Activated CD4-positive, alpha-beta memory T cell treated with anti-CD3 and anti-CD28 coated beads, Interleukin-2, amount 10 ng/mL, durations not matched to agents 7 days and 5 days (primary cell): ENCODE measurements at regions not wholly inside any gene's neighbourhood (a gene's known extent, or its start where the extent isn't known, plus 50 kb on each side); places are given as distances from the start of the nearest gene placed in this dataset.
"Not testable (repeated sequence)": the region's sequence is repeated elsewhere in the genome, so short reads cannot be mapped to it uniquely, and the experiment has no call there.

Source experiments
- CTCF ChIA-PET: fragments of 350-600 bp; sonication (Branson Sonifier 250); formaldehyde crosslinking; loops from one replicate; lab custom pipeline; 2021; ENCODE audit warnings: antibody characterized with exemption, inconsistent platforms; lab: Charles Lee
- POLR2A ChIA-PET: fragments of 350-600 bp; sonication (Branson Sonifier 250); formaldehyde crosslinking; loops from one replicate; lab custom pipeline; 2021; ENCODE audit warnings: antibody characterized with exemption; lab: Charles Lee
- DNase-seq: peaks from one replicate; pipeline ENCODE4 v3.0.0-alpha.2; 2020
- H3K27ac Mint-ChIP-seq: one replicate; pipeline ENCODE4 v1.8.0; 2021; ENCODE audit warnings: mild to moderate bottlenecking, mixed read lengths
- H3K27me3 Mint-ChIP-seq: one replicate; pipeline ENCODE4 v1.8.0; 2021; ENCODE audit warnings: mixed read lengths
- H3K36me3 Mint-ChIP-seq: one replicate; pipeline ENCODE4 v1.8.0; 2021; ENCODE audit warnings: low read depth, mixed read lengths
- H3K4me1 Mint-ChIP-seq: one replicate; pipeline ENCODE4 v1.8.0; 2021; ENCODE audit warnings: mixed read lengths
- H3K4me3 Mint-ChIP-seq: one replicate; pipeline ENCODE4 v1.8.0; 2021; ENCODE audit warnings: mild to moderate bottlenecking, mixed read lengths
- H3K9me3 Mint-ChIP-seq: one replicate; pipeline ENCODE4 v1.8.0; 2021; ENCODE audit warnings: mixed read lengths

GRCh38 chr14:26655128-26655527 lies 57.3 kb upstream of the NOVA1 start:
- POLR2A ChIA-PET, result no interaction called here
- Mint-ChIP-seq H3K9me3 (peaks cover 4% of the 10 kb centered on the region), H3K27ac (no peak overlapping the region), H3K36me3 (no peaks in the 10 kb centered on the region), H3K4me3 (no peak overlapping the region), H3K27me3 (no peaks in the 10 kb centered on the region), H3K4me1 (no peaks in the 10 kb centered on the region)
- no peak for DNase-seq
- CTCF ChIA-PET, result no interaction called here

- Mint-ChIP-seq H3K4me3 (no peak overlapping the region), H3K4me1 (no peaks in the 10 kb centered on the region), H3K27me3 (no peaks in the 10 kb centered on the region), H3K9me3 (peaks cover 22% of the 10 kb centered on the region), H3K27ac (no peak overlapping the region), H3K36me3 (no peaks in the 10 kb centered on the region)
- ChIA-PET POLR2A (no interaction called here), CTCF (no interaction called here)
- no peak for DNase-seq
These were observed 65.7 kb upstream of the NOVA1 start for GRCh38 chr14:26663506-26663905.

- POLR2A ChIA-PET, result not testable (repeated sequence)
These were observed 81.0 kb upstream of the NOVA1 start for GRCh38 chr14:26678732-26679420.

GRCh38 chr14:26685401-26685800 lies 87.6 kb upstream of the NOVA1 start:
- Mint-ChIP-seq H3K9me3 (peaks cover 14% of the 10 kb centered on the region), H3K4me1 (no peaks in the 10 kb centered on the region), H3K27me3 (no peaks in the 10 kb centered on the region), H3K4me3 (no peak overlapping the region), H3K27ac (no peak overlapping the region), H3K36me3 (no peaks in the 10 kb centered on the region)
- no peak for DNase-seq
- POLR2A ChIA-PET, result no interaction called here
- CTCF ChIA-PET, result no interaction called here

More at GRCh38 chr14:26678732-26679420, 81.0 kb upstream of the NOVA1 start:
- DNase-seq, H3K27me3 Mint-ChIP-seq, H3K27ac Mint-ChIP-seq, H3K36me3 Mint-ChIP-seq, CTCF ChIA-PET, H3K4me1 Mint-ChIP-seq, H3K4me3 Mint-ChIP-seq: not testable (repeated sequence)
- H3K9me3 Mint-ChIP-seq, result peaks cover 20% of the 10 kb centered on the region

- H3K27ac Mint-ChIP-seq, result no peak overlapping the region
- POLR2A ChIA-PET, result no interaction called here
- no peak for DNase-seq
- peaks cover 24% of the 10 kb centered on the region for H3K9me3 Mint-ChIP-seq
- no peaks in the 10 kb centered on the region for H3K4me1 Mint-ChIP-seq
- H3K36me3 Mint-ChIP-seq, result no peaks in the 10 kb centered on the region
- CTCF ChIA-PET, result no interaction called here
- H3K4me3 Mint-ChIP-seq, result no peak overlapping the region
- no peaks in the 10 kb centered on the region for H3K27me3 Mint-ChIP-seq
These were observed 89.5 kb upstream of the NOVA1 start for GRCh38 chr14:26687301-26687837.

GRCh38 chr14:26694521-26694920 lies 96.7 kb upstream of the NOVA1 start:
- no peak for DNase-seq
- no peaks in the 10 kb centered on the region for H3K4me1 Mint-ChIP-seq
- ChIA-PET CTCF (no interaction called here), POLR2A (no interaction called here)
- H3K27ac Mint-ChIP-seq, result no peak overlapping the region
- no peaks in the 10 kb centered on the region for H3K36me3 Mint-ChIP-seq
- H3K4me3 Mint-ChIP-seq, result no peak overlapping the region
- H3K27me3 Mint-ChIP-seq, result no peaks in the 10 kb centered on the region
- peaks cover 23% of the 10 kb centered on the region for H3K9me3 Mint-ChIP-seq

- Mint-ChIP-seq H3K9me3 (peaks cover 6% of the 10 kb centered on the region), H3K27ac (no peak overlapping the region), H3K36me3 (no peaks in the 10 kb centered on the region), H3K4me3 (no peak overlapping the region), H3K27me3 (no peaks in the 10 kb centered on the region), H3K4me1 (no peaks in the 10 kb centered on the region)
- ChIA-PET CTCF (no interaction called here), POLR2A (no interaction called here)
- DNase-seq, result no peak
These were observed 104.9 kb upstream of the NOVA1 start for GRCh38 chr14:26702721-26703230.

- H3K27ac Mint-ChIP-seq, result no peak overlapping the region
- H3K9me3 Mint-ChIP-seq, result peaks cover 3% of the 10 kb centered on the region
- no peak for DNase-seq
- no peak overlapping the region for H3K4me3 Mint-ChIP-seq
- POLR2A ChIA-PET, result no interaction called here
- no peaks in the 10 kb centered on the region for H3K36me3 Mint-ChIP-seq
- CTCF ChIA-PET, result no interaction called here
- no peaks in the 10 kb centered on the region for H3K27me3 Mint-ChIP-seq
- H3K4me1 Mint-ChIP-seq, result no peaks in the 10 kb centered on the region
These were observed 106.0 kb upstream of the NOVA1 start for GRCh38 chr14:26703686-26704366.

- no peak overlapping the region for H3K4me3 Mint-ChIP-seq
- peaks cover 7% of the 10 kb centered on the region for H3K9me3 Mint-ChIP-seq
- H3K36me3 Mint-ChIP-seq, result no peaks in the 10 kb centered on the region
- CTCF ChIA-PET, result no interaction called here
- H3K27ac Mint-ChIP-seq, result no peak overlapping the region
- H3K27me3 Mint-ChIP-seq, result no peaks in the 10 kb centered on the region
- H3K4me1 Mint-ChIP-seq, result no peaks in the 10 kb centered on the region
- POLR2A ChIA-PET, result no interaction called here
- no peak for DNase-seq
These were observed 109.4 kb upstream of the NOVA1 start for GRCh38 chr14:26707234-26707633.

- Mint-ChIP-seq H3K27me3 (no peaks in the 10 kb centered on the region), H3K4me3 (no peak overlapping the region), H3K36me3 (no peaks in the 10 kb centered on the region), H3K27ac (no peak overlapping the region), H3K9me3 (peaks cover 7% of the 10 kb centered on the region), H3K4me1 (no peaks in the 10 kb centered on the region)
- no peak for DNase-seq
- POLR2A ChIA-PET, result no interaction called here
- CTCF ChIA-PET, result no interaction called here
These were observed 111.2 kb upstream of the NOVA1 start for GRCh38 chr14:26709019-26709418.

GRCh38 chr14:26719514-26719913 lies 121.7 kb upstream of the NOVA1 start:
- no peak for DNase-seq
- Mint-ChIP-seq H3K27me3 (no peaks in the 10 kb centered on the region), H3K9me3 (peaks cover 14% of the 10 kb centered on the region), H3K27ac (no peak overlapping the region), H3K4me1 (no peaks in the 10 kb centered on the region), H3K4me3 (no peak overlapping the region), H3K36me3 (no peaks in the 10 kb centered on the region)
- POLR2A ChIA-PET, result no interaction called here
- CTCF ChIA-PET, result no interaction called here

GRCh38 chr14:26722258-26722657 lies 124.4 kb upstream of the NOVA1 start:
- Mint-ChIP-seq H3K27ac (no peak overlapping the region), H3K27me3 (no peaks in the 10 kb centered on the region), H3K36me3 (no peaks in the 10 kb centered on the region), H3K4me3 (no peak overlapping the region), H3K9me3 (peaks cover 11% of the 10 kb centered on the region), H3K4me1 (no peaks in the 10 kb centered on the region)
- POLR2A ChIA-PET, result no interaction called here
- no peak for DNase-seq
- CTCF ChIA-PET, result no interaction called here

- Mint-ChIP-seq H3K9me3 (peaks cover 9% of the 10 kb centered on the region), H3K27me3 (no peaks in the 10 kb centered on the region), H3K36me3 (no peaks in the 10 kb centered on the region), H3K4me1 (no peaks in the 10 kb centered on the region), H3K27ac (no peak overlapping the region), H3K4me3 (no peak overlapping the region)
- ChIA-PET CTCF (no interaction called here), POLR2A (no interaction called here)
- DNase-seq, result no peak
These were observed 132.0 kb upstream of the NOVA1 start for GRCh38 chr14:26729851-26730250.
